GM19025 (cell line): ENCODE measurements at regions not wholly inside any gene's neighbourhood (a gene's known extent, or its start where the extent isn't known, plus 50 kb on each side); places are given as distances from the start of the nearest gene placed in this dataset.
A peak's percentile ranks its signal among the peaks of the same experiment; 100 is the strongest.
"Not testable (repeated sequence)": the region's sequence is repeated elsewhere in the genome, so short reads cannot be mapped to it uniquely, and the experiment has no call there.

ENCODE experiments used
- ATAC-seq: cut with Tn5 transposase; IDR thresholded peaks from one replicate; pipeline ENCODE4 v1.9.1; 2021; ENCODE audit warnings: mild to moderate bottlenecking, low read depth, moderate library complexity; ENCODE audit not compliant: unreplicated experiment

- ATAC-seq: no peak
Measured at GRCh38 chr12:13924286-13924685, 57.1 kb downstream of the GRIN2B start.

- ATAC-seq: no peak
Measured at GRCh38 chr12:13918897-13919296, 62.5 kb downstream of the GRIN2B start.

- no peak for ATAC-seq
Measured at GRCh38 chr12:13915096-13915495, 66.3 kb downstream of the GRIN2B start.

DNA sequence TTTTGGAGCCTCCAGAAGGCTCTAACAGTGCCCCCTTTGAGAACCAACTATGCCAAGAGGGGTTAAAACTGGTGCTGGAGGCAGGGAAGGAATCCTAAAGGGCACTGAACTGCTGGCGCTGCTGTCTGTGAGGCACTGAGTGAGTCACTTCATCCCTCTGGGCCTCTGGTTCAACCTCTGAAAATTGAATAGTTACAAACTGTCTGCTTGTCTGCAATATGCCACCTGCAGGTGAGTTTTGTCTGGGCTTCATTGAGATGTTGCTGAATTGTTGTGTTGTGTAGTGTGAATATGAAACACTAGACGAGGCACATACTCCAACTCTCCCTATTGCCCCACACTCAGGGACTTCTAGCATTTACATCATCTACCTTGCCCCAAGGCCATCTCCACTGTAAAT is 68.0 kb downstream of the GRIN2B start:
- no peak for ATAC-seq

GRCh38 chr12:13911756-13912554 is 69.4 kb downstream of the GRIN2B start:
- no peak for ATAC-seq

DNA sequence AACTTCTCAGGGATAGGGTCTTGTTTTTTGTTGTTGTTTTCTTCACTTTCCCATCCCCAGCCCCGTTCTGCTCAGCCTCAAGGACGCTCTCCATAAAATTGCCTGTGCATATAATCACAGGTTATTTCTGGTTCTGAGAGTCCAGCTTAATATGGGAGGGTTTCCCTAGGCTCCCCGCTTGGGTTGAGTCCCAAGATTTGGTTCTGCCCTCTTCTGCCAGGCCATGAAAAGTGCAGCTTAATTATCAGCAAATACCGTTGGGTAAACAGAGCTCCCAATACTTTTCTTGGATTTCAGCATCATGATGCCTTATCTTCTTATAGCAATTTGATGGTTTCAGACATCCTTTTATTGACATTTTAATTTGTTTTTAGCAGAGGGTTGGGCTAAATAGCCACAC is 75.6 kb downstream of the GRIN2B start:
- no peak for ATAC-seq

DNA sequence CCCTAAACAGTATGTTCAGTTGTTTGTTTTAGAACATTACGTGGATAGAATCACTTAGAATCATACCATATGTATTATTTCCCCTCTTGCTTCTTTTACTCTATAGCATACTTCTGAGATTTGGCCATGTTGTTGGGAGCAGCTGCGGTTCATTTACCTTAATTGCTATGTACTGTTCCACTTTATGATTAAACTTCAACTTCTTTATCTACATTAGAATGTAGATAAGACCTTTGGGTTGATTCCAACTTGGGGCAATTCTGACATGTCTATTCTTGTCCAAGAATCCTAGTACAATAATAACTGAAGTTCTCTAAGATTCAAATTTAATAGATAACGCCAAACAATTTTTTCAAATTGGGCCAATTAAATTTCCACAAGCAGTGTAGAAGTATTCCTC is 80.7 kb downstream of the GRIN2B start:
- no peak for ATAC-seq

DNA sequence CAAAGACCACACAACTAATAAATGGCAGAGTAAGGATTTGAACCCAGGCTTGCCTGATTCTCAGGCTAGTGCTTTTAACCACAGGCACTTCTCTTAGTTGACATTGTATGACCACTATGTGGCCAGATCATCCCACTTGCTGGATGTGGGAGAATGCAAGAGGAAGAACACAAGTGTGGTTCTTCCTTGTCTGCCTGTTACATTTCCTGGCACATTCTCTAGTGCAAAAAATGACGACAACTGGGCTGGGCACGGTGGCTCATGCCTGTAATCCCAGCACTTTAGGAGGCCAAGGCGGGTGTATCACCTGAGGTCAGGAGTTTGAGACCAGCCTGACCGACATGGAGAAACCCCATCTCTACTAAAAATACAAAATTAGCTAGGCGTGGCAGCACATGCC is 83.0 kb downstream of the GRIN2B start:
- not testable (repeated sequence) for ATAC-seq

DNA sequence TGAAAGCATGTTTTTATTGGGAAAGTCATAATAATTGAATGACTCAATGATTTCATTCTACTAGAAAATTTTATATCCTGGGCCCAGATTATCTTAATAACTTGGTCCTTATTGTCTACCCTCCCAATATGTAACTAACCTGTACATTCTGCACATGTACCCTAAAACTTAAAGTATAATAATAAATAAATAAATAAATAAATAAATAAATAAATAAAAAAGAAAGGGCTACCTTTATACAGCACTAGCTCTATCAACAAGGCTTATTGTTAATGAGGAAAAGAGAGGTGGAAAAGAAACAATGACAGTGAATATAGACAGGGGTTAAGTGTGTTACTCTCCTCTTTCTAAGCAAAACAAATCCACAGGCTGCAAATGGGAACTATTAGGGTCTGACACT is 83.6 kb downstream of the GRIN2B start:
- ATAC-seq: no peak

- no peak for ATAC-seq
Measured at GRCh38 chr12:13896063-13896626, 85.3 kb downstream of the GRIN2B start.

DNA sequence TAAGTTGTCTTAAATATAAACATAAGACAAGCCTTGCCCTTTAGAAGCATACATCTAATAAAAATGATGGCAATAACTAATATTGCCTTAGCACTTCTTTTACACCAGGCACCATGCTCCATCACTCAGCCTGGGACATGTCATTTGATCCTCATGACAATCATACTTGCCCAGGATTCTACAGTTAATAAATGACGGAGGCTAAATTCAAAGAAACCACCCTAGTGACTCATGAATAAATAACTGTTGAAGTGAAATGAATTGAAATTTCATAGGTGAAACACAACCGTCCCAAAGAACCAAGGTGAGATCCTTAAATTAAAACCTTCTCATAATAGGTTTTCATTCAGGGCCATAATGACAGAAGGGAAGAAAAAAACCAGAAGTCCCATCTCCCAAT is 89.5 kb downstream of the GRIN2B start:
- no peak for ATAC-seq

- no peak for ATAC-seq
Measured at GRCh38 chr12:13890943-13891342, 90.5 kb downstream of the GRIN2B start.

DNA sequence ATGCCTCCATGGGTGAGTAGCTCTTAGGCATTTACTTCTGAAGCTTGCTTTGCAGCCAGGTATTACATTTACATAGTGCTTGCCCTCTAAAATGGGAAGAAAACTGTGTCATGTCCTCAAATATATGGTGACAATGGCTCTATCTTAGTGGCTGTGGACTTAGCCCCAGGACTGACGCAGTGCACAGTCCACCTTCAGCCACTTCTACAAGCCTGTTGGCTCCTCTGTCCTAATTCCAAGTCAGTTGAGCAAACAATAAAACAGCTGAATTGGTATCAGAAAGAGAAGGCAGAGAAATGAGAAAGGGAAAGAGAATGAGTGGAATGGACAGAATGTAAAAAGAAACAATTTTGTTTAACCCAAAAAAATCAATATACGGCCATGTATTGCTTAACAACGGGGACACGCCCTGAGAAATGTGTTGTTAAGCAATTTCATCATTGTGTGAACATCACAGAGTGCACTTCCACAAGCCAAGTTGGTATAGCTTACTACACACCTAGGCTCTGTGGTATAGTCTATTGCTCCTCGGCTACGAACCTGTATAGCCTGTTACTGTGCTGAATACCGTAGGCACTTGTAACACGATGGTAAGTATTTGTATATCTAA is 93.5 kb downstream of the GRIN2B start:
- ATAC-seq: no peak

DNA sequence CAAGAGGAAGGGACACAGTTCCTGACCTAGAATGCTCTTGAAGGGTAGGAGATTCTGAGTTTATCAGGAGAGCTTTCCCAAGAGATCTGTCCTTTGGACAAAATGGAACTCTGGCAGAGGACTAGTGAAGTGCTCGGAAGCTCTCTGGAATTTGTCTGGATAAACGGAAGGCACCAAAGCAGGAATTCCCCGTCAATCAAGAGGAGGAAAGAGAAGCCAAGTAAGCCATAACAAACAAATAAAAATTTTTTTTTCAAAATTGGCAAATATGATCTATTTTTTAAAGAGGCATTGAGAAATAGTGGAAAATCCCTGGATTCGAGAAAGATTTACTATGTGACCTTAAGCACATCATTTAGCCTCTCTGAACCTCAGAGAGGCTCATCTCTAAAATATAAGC is 99.2 kb downstream of the GRIN2B start:
- no peak for ATAC-seq

DNA sequence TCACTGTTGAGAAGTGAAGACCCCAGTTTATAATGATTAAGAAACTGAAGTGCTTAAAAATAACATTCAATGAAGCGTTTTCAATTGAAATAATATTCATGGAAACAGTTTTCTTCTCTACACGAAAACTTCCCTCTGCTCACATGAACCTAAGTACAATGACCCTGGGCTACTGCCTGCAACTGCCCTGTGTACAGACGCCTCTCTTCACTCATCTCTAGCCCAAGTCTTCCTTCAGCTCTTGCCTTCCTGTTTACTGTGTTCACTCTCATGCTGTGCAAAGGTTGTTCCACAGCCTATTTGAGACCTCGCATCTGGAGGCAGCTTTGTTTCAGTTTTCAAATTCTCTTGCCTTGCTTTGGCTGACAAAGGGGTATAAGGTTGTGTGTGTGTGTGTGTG is 100.8 kb downstream of the GRIN2B start:
- ATAC-seq: no peak

GRCh38 chr12:13875744-13876143 is 105.7 kb downstream of the GRIN2B start:
- no peak for ATAC-seq

DNA sequence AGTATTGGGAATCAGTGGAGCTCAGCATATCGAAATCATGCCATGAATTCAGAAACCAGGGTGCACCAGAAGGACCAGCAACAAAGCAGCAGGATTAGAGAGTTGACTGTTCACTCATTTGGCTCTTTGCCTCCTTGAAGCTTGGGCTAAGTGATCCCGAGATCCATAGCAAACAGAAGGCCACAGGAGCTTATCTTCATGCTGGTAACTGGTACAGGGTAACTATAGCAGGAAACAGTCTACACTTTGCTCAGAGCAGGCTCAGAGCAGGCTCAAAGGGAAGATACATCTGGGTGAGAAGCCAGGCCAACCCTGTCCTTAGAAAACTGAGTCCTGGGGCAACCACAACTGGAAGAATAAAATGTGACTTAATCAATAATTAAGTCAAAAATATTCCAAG is 111.1 kb downstream of the GRIN2B start:
- no peak for ATAC-seq

GRCh38 chr12:13864081-13864673 is 117.2 kb downstream of the GRIN2B start:
- ATAC-seq: peak; percentile 88

GRCh38 chr12:13857750-13858149 is 123.7 kb downstream of the GRIN2B start:
- ATAC-seq: no peak

DNA sequence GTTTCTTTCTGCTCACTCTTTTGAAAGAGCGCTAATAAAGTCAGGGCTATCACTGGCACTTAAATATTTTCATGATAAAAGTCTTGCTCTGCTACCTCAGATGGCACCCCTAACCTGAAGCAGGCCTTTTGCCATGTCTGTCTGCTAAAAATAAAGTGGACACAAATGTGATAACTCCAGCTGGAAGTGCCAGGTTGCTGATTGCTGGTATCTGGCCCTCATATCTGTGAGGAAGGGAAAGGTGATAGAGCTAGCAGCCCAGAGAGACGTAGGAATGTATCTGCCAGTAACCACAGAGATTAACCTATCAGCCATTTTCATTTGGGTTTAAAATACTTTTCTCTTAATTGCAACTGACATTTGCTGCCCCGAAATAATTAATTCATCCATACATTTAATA is 127.9 kb downstream of the GRIN2B start:
- no peak for ATAC-seq

- no peak for ATAC-seq
Measured at GRCh38 chr12:13851828-13852227, 129.6 kb downstream of the GRIN2B start.

- ATAC-seq: no peak
Measured at GRCh38 chr12:13849456-13849855, 131.9 kb downstream of the GRIN2B start.
